Cardiac fibroblast (primary cell): ENCODE measurements at regions not wholly inside any gene's neighbourhood (a gene's known extent, or its start where the extent isn't known, plus 50 kb on each side); places are given as distances from the start of the nearest gene placed in this dataset.

ENCODE experiments used
- DNase-seq, 2 donors: peaks; one replicate each; pipeline versions ENCODE4 v3.0.0 to v3.0.0-alpha.2; 2010; ENCODE audit warnings: low read depth in 2 of 2
- H3K4me3 ChIP-seq, 2 donors: replicated peaks in 1 of 2; 1 replicate in 1 of 2; 2 replicates in 1 of 2; pipeline ENCODE4 v1.5.1; 2011; ENCODE audit warnings: low read depth in 2 of 2, low read length in 2 of 2, mild to moderate bottlenecking in 2 of 2, moderate library complexity in 1 of 2
- CTCF ChIP-seq: IDR thresholded peaks from one replicate; pipeline ENCODE4 v1.5.1; 2011; ENCODE audit warnings: low read depth, mild to moderate bottlenecking, low read length, inconsistent platforms

- H3K4me3 ChIP-seq, result no peak overlapping the region
- TF ChIP-seq CTCF, result no peak
- DNase-seq, result peak in 1 of 2 donors; percentile 74
Measured at GRCh38 chr20:11118802-11119380, 445.1 kb upstream of the JAG1 start.

- no peak for TF ChIP-seq CTCF
- no peak overlapping the region for H3K4me3 ChIP-seq
- DNase-seq, result no peak
Measured at GRCh38 chr20:11119573-11119972, 445.8 kb upstream of the JAG1 start.

GRCh38 chr20:11120431-11120830, 446.6 kb upstream of the JAG1 start:
- H3K4me3 ChIP-seq, result no peak overlapping the region
- DNase-seq, result no peak
- no peak for TF ChIP-seq CTCF

- H3K4me3 ChIP-seq, result no peak overlapping the region
- DNase-seq, result no peak
- no peak for TF ChIP-seq CTCF
Measured at GRCh38 chr20:11124849-11125505, 451.2 kb upstream of the JAG1 start.

GRCh38 chr20:11128220-11128718, 454.5 kb upstream of the JAG1 start:
- no peak overlapping the region for H3K4me3 ChIP-seq
- TF ChIP-seq CTCF, result no peak
- DNase-seq, result peak; percentile 58 to 82

GRCh38 chr20:11128721-11129120, 454.9 kb upstream of the JAG1 start:
- H3K4me3 ChIP-seq, result no peak overlapping the region
- DNase-seq, result no peak
- no peak for TF ChIP-seq CTCF
